OCI-LY3 (cell line): ENCODE measurements at regions not wholly inside any gene's neighbourhood (a gene's known extent, or its start where the extent isn't known, plus 50 kb on each side); places are given as distances from the start of the nearest gene placed in this dataset.

Experiments used
- EZH2phosphoT487 ChIP-seq: fragments of 200-600 bp; shearing (Covaris generic); IDR thresholded peaks from 2 replicates; pipeline ENCODE4 v1.6.1; 2018; ENCODE audit warnings: antibody characterized with exemption, mixed run types, low read depth
- TF ChIP-seq, protein P1 (sequence below): fragments of 200-600, 300-600 bp; sonication (generic); IDR thresholded peaks from 2 replicates; pipeline ENCODE4 v1.5.1; 2014; ENCODE audit warnings: antibody characterized with exemption, low read length, low read depth

- TF ChIP-seq, protein P1, sequence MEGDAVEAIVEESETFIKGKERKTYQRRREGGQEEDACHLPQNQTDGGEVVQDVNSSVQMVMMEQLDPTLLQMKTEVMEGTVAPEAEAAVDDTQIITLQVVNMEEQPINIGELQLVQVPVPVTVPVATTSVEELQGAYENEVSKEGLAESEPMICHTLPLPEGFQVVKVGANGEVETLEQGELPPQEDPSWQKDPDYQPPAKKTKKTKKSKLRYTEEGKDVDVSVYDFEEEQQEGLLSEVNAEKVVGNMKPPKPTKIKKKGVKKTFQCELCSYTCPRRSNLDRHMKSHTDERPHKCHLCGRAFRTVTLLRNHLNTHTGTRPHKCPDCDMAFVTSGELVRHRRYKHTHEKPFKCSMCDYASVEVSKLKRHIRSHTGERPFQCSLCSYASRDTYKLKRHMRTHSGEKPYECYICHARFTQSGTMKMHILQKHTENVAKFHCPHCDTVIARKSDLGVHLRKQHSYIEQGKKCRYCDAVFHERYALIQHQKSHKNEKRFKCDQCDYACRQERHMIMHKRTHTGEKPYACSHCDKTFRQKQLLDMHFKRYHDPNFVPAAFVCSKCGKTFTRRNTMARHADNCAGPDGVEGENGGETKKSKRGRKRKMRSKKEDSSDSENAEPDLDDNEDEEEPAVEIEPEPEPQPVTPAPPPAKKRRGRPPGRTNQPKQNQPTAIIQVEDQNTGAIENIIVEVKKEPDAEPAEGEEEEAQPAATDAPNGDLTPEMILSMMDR = no peak
- TF ChIP-seq EZH2phosphoT487 = no peak
Measured at GRCh38 chr4:168021666-168022065, 70.7 kb upstream of the ANXA10 start.
